HG02642 (cell line): ENCODE measurements at regions not wholly inside any gene's neighbourhood (a gene's known extent, or its start where the extent isn't known, plus 50 kb on each side); places are given as distances from the start of the nearest gene placed in this dataset.
A peak's percentile ranks its signal among the peaks of the same experiment; 100 is the strongest.

ENCODE experiments used
- ATAC-seq: cut with Tn5 transposase; IDR thresholded peaks from one replicate; pipeline ENCODE4 v1.9.1; 2021; ENCODE audit warnings: mild to moderate bottlenecking; ENCODE audit not compliant: unreplicated experiment, poor library complexity

DNA sequence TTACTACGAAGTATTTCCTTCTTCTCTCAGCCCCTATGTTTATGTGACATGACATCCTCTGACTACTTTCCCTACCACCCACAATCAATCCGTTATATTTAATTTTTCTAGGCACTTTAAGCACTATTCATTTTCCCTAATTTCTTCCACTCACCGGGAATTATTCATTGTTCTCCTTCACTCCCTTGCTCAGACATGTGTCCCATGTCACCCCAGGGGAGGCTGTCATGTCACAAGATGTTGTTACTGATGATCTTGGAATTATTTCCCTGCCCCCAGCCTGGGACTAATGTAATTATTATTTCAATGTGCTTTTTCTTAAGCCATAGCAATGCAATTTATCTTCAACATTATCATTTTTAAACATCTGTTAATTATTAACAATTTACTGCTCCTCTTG lies 317.2 kb downstream of the PHF14 start:
- ATAC-seq = no peak

DNA sequence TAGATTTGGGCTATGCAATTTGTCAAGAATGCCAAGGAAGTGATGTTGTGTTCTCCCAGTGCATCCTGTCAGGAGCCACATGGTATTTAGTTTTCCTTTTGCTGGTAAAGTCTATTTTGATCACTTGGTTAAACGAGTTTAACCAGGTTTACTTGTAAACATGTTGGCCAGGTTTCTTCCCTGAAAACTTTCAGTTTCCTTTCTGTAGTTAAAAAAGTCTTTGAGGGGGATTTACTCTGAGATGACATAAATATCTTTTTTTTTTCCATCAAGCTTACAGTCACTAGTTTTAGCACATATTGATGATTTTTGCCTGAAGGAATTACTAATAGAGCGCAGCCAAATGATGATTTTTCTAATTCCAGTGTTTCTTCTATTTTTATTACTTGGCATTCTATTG lies 320.5 kb downstream of the PHF14 start:
- ATAC-seq = no peak

DNA sequence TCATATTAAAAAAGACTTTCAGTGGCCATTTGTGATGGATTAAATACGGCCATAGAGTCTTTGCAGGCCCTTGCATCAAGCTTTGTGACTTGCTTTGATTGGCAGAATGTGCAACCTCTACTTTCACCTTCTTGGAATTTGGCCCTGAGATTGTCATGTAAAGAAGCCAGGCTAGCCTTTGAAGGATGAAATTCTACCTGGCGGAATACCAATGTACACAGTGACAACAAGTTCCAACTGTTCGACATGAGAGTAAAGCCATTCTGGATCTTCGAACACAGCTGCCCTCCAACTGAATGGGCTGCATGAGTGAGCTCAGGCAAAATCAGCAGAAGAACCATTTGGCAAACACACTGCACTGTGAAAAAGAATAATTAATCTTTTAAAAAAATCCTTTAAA lies 321.3 kb downstream of the PHF14 start:
- ATAC-seq = no peak

DNA sequence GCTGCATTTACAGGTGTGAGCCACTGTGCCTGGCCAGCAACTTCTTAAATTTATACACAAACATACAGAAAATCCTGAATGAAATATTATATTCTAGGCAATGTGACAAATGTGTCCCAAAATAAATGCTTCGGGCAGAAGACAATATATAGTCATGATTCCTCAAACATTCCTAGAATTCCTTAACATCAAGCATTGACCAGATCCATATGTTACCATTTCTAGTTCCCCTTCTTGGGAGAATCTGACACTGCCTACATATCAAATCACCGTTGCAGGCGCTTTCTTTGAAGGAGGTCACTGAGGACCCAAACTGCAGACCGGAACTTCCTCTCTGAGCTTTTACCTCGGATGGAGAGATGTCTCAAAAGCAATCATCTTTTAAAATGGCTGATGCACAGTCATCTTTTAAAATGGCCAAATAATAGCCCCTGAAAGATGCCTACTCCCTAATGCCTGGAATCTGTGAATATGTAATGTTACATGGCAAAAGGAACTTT lies 323.5 kb downstream of the PHF14 start:
- no peak for ATAC-seq

DNA sequence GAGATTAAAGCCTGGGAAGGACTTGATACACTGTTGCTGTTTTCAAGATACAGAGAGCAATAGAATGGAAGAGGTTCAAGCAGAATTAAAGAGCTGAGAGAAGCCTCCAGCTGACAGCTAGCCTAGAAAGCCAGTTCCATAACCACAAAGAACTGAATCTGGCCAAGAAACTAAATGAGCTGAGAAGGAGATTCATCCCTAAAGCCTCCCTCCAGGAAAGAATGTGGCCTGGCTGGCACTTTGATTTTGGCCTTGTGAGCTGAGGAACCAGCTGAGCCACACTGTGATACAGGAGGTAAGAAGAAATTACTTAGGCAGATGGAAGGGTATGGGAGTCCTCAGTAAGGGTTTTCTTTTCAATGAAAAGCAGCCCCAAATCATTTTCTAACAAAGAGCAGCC lies 324.1 kb downstream of the PHF14 start:
- no peak for ATAC-seq

DNA sequence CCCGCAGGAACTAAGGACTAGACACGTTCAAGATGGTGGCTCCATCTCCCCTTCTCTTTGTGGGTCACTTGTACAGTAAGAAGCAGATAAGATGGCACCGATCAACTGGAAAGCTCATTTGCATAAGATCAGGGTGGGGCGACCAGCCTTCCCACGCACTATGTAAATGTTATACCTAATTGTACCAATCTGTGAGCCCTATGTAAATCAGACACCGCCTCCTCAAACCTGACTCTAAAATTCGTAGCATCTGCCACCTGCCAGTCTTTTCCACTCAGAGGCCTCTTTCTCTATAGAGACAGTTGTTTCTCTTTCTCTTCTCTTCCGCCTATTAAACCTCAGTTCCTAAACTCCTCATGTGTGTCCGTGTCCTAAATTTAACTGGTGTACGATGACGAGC lies 324.5 kb downstream of the PHF14 start:
- ATAC-seq = no peak

DNA sequence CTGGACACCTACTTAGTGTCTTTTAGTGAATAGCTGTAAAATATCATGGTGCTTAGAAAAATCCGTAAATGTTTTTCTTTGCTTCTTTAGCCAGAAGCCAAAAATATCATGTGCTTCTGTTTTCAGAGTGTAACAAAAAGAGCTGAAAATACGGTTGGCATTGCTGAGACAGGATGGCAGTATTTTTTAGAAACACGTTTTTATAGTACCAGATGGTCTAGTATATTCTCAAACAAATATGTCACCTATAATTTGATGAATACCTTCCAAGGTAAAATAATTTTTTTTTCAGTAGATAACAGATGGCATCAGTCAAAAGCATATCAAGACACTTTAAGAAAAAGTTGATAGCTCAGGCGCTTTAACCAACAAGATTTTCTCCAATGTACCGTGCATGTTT lies 326.6 kb downstream of the PHF14 start:
- no peak for ATAC-seq

DNA sequence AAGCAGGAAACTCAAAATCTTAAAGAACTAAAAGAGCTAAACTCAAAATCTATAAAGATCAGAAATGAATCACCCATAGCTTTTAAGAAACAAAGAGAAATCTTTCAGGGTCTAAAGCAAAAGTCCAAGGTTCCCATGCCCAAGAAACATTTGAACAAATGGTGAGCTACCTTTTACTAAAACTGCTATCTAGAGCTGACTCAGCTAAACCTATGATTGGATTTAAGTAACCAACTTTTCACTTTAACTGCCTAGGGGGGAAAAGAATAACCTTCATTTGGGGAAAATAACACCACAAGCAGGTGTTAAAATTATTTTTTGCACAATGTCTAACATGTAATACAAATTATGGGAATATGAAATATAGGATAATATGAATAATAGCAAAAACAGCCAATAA lies 328.4 kb downstream of the PHF14 start:
- ATAC-seq = no peak

DNA sequence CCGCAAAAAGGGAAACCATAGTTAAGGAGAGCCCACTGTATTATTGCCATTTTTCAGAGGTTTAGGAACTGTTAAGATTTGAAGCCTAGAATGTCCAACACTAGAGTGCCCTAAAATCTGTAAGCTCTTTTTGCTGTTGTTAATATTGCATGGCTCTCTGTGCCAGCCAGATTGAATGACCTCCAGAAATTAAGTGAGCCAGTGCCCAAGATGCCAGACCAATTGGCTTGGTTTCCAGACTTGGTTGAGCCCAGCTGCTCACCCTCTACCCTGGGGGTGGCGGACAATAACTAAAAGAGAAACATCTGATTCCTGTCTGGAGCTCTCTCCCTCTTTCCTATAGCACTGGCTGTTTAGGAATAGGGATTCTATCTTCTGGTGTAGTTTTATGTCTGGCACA lies 340.1 kb downstream of the PHF14 start:
- no peak for ATAC-seq

DNA sequence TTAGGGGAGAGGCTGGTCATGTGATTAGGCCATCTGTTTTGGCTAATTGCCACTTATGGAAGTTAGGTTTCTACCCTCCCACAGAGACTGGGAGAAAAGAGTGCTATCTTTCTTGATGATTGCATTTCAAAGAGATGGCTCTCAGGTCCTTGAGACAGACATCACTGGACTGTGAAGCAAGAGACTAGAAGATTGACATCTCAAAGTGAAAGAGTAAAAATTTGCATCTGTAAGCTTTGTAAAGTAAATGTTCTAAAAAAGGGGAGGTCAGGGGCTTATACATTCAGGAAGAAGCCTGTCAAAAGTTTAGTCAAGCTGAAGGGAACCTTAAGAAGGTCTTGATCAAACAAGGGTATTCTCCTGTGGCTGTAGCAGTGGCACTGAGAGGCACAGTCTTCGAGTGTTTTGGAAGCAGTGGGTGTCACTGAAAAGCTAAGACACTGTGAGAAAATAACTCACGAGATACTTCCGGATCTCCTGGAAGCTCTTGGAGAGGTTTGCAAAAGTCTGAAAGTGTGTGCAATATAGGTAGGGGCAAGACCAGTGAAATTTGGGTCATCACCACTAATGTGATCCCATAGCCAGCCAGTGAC lies 342.1 kb downstream of the PHF14 start:
- peak; percentile 66 for ATAC-seq

DNA sequence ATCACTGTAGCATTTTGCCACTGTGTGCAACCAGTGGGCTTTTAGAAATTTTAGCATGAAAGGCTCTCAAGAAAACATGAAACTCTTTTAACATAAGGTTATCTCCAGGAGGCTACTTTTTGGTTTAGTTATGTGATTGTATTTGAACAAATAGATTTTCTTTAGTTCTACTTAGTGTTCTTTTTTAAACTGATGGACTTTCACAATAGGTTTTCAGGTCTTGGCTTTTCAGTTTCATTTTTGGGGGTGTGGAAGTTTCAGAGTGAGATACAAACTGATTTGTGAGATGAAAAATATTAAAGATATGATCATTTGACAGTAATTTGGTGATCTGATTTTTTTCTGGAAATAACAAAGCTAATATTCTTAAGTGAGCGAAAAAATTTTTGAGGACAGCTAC lies 344.1 kb downstream of the PHF14 start:
- ATAC-seq = peak; percentile 36

DNA sequence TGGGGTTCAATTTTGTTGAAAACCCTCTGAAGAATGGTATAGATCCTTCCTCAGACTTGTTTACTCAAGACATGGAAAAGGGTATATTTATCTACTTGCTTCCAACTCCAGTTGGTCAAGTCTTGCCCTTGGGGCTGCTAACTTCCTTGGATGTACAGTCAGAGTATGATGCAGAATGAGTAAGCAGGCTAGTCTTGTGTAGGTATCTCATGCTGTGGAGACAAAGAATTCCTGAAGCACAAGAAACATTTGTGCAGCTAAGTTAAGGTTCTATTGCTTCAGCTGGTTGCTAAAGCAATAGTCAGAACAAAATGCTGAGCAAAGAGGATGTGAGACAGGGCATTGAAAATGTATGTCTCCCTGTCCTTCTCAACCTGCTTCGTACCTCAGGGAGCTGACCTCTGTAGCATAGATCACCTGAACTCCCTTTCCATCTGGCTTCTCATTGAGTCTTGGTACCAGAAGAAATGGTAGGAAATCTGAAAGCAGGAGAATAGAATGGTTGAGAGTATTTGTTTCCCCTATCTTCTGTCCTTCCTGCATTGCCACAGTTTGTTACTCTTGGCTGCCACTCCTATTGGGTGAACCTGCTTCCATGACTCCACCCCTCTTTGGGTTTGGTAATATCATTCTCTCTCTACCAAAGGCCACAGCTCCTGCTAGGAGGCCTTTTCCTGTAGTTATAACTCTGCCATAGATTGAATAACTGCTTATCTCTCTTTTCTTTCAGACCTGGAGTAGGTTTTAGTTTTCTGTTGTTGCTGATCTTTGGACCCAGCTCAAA lies 346.0 kb downstream of the PHF14 start:
- ATAC-seq = no peak
